ENCODE measurements at regions not wholly inside any gene's neighbourhood (a gene's known extent, or its start where the extent isn't known, plus 50 kb on each side); places are given as distances from the start of the nearest gene placed in this dataset.
A peak's percentile ranks its signal among the peaks of the same experiment; 100 is the strongest.

- no peak for TF ChIP-seq POLR2AphosphoS5 (IDR thresholded peaks at IDR 0.05)
- TF ChIP-seq CTCF (IDR thresholded peaks at IDR 0.05): no peak
- no peak for TF ChIP-seq EP300 (IDR thresholded peaks at IDR 0.05)
- no peak for TF ChIP-seq POLR2A (IDR thresholded peaks at IDR 0.05)
- no peak for DNase-seq
- Histone ChIP-seq H3K4me3 (no peak overlapping the region), H3K36me3 (no peaks in the 10 kb centered on the region), H3K27me3 (peaks cover 0 to 19% (median under 1%) of the 10 kb centered on the region in 3 donors), H3K9me3 (no peaks in the 10 kb centered on the region), H3K4me1 (peaks cover 0 to under 1% (median under 1%) of the 10 kb centered on the region in 4 donors), H3K27ac (no peak overlapping the region)
- intact Hi-C loops (cut with DNase I): no loop called here
- WGBS, 2 donors: 23 to 59% methylated on average over 2 of the region's 2 CpGs
These were observed 615.8 kb upstream of the ZNF385D start for GRCh38 chr3:22366781-22367180.

GRCh38 chr3:22371036-22371435 is 620.0 kb upstream of the ZNF385D start:
- TF ChIP-seq POLR2AphosphoS5 (IDR thresholded peaks at IDR 0.05) (no peak), CTCF (IDR thresholded peaks at IDR 0.05) (no peak), POLR2A (IDR thresholded peaks at IDR 0.05) (no peak), EP300 (IDR thresholded peaks at IDR 0.05) (no peak)
- no peaks in the 10 kb centered on the region for H3K9me3 ChIP-seq
- no peak overlapping the region for H3K27ac ChIP-seq
- H3K4me3 ChIP-seq: no peak overlapping the region
- H3K27me3 ChIP-seq: peaks cover 10 to 37% (median 12%) of the 10 kb centered on the region in 3 donors
- H3K4me1 ChIP-seq: peaks cover 0 to 12% (median 11%) of the 10 kb centered on the region in 4 donors
- H3K36me3 ChIP-seq: no peaks in the 10 kb centered on the region
- intact Hi-C loops (cut with DNase I): no loop called here
- 91% methylated on average over 8 of the region's 8 CpGs for WGBS, 2 donors
- DNase-seq: no peak

GRCh38 chr3:22371607-22372291 is 620.7 kb upstream of the ZNF385D start:
- Histone ChIP-seq H3K27ac (no peak overlapping the region), H3K4me1 (peaks cover 0 to 12% (median 11%) of the 10 kb centered on the region in 4 donors), H3K36me3 (no peaks in the 10 kb centered on the region), H3K9me3 (no peaks in the 10 kb centered on the region), H3K4me3 (peak overlapping the region in 3 of 4 donors; percentile 26 to 45 (median 44)), H3K27me3 (peaks cover 10 to 37% (median 12%) of the 10 kb centered on the region in 3 donors)
- intact Hi-C loops (cut with DNase I): no loop called here
- WGBS, 2 donors: 10 to 17% methylated on average over 23 of the region's 23 CpGs
- peak; percentile 56 for DNase-seq
- TF ChIP-seq POLR2A (IDR thresholded peaks at IDR 0.05) (no peak), CTCF (IDR thresholded peaks at IDR 0.05) (no peak), POLR2AphosphoS5 (IDR thresholded peaks at IDR 0.05) (no peak), EP300 (IDR thresholded peaks at IDR 0.05) (no peak)

GRCh38 chr3:22372292-22373062 is 621.5 kb upstream of the ZNF385D start:
- no peaks in the 10 kb centered on the region for H3K36me3 ChIP-seq
- no peak overlapping the region for H3K27ac ChIP-seq
- peaks cover 0 to 18% (median 13%) of the 10 kb centered on the region in 4 donors for H3K4me1 ChIP-seq
- TF ChIP-seq POLR2AphosphoS5 (IDR thresholded peaks at IDR 0.05) (no peak), CTCF (IDR thresholded peaks at IDR 0.05) (no peak), EP300 (IDR thresholded peaks at IDR 0.05) (no peak), POLR2A (IDR thresholded peaks at IDR 0.05) (no peak)
- intact Hi-C loops (cut with DNase I): no loop called here
- DNase-seq: no peak
- peaks cover 10 to 37% (median 12%) of the 10 kb centered on the region in 3 donors for H3K27me3 ChIP-seq
- H3K9me3 ChIP-seq: no peaks in the 10 kb centered on the region
- peak overlapping the region; percentile 9 to 45 (median 35) for H3K4me3 ChIP-seq
- WGBS, 2 donors: 3 to 18% methylated on average over 74 of the region's 74 CpGs
